ENCODE measurements at regions not wholly inside any gene's neighbourhood (a gene's known extent, or its start where the extent isn't known, plus 50 kb on each side); places are given as distances from the start of the nearest gene placed in this dataset.

- CTCF ChIA-PET: no interaction called here
- Mint-ChIP-seq H3K4me3 (no peak overlapping the region), H3K27ac (no peak overlapping the region), H3K9me3 (ENCODE audit: low read depth) (peaks cover 2% of the 10 kb centered on the region), H3K36me3 (no peaks in the 10 kb centered on the region), H3K27me3 (no peaks in the 10 kb centered on the region), H3K4me1 (no peaks in the 10 kb centered on the region)
- no peak for DNase-seq
- no peak for ATAC-seq
Measured at GRCh38 chr16:64507240-64508024, 614.4 kb downstream of the CDH11 start.

GRCh38 chr16:64499211-64499610 lies 622.7 kb downstream of the CDH11 start:
- CTCF ChIA-PET: no interaction called here
- Mint-ChIP-seq H3K27me3 (no peaks in the 10 kb centered on the region), H3K9me3 (ENCODE audit: low read depth) (peaks cover 6% of the 10 kb centered on the region), H3K27ac (no peak overlapping the region), H3K4me1 (no peaks in the 10 kb centered on the region), H3K4me3 (no peak overlapping the region), H3K36me3 (no peaks in the 10 kb centered on the region)
- ATAC-seq (no peak), DNase-seq (no peak)

- Mint-ChIP-seq H3K36me3 (no peaks in the 10 kb centered on the region), H3K27me3 (no peaks in the 10 kb centered on the region), H3K4me1 (no peaks in the 10 kb centered on the region), H3K9me3 (ENCODE audit: low read depth) (peaks cover 5% of the 10 kb centered on the region), H3K4me3 (no peak overlapping the region), H3K27ac (no peak overlapping the region)
- CTCF ChIA-PET: no interaction called here
- DNase-seq (no peak), ATAC-seq (no peak)
Measured at GRCh38 chr16:64498363-64498762, 623.5 kb downstream of the CDH11 start.

GRCh38 chr16:64493709-64494108 lies 628.2 kb downstream of the CDH11 start:
- DNase-seq: no peak
- no peak for ATAC-seq
- CTCF ChIA-PET: no interaction called here
- Mint-ChIP-seq H3K27me3 (no peaks in the 10 kb centered on the region), H3K9me3 (ENCODE audit: low read depth) (peaks cover 21% of the 10 kb centered on the region), H3K36me3 (no peaks in the 10 kb centered on the region), H3K4me1 (no peaks in the 10 kb centered on the region), H3K27ac (no peak overlapping the region), H3K4me3 (no peak overlapping the region)

GRCh38 chr16:64489449-64489848 lies 632.4 kb downstream of the CDH11 start:
- Mint-ChIP-seq H3K27ac (no peak overlapping the region), H3K36me3 (no peaks in the 10 kb centered on the region), H3K4me1 (no peaks in the 10 kb centered on the region), H3K4me3 (no peak overlapping the region), H3K9me3 (ENCODE audit: low read depth) (peaks cover 24% of the 10 kb centered on the region), H3K27me3 (no peaks in the 10 kb centered on the region)
- CTCF ChIA-PET: no interaction called here
- DNase-seq: no peak
- no peak for ATAC-seq

- CTCF ChIA-PET: no interaction called here
Measured at GRCh38 chr16:64486561-64486960, 635.3 kb downstream of the CDH11 start.

GRCh38 chr16:64481497-64481896 lies 640.4 kb downstream of the CDH11 start:
- DNase-seq (no peak), ATAC-seq (no peak)
- CTCF ChIA-PET: no interaction called here
- Mint-ChIP-seq H3K36me3 (no peaks in the 10 kb centered on the region), H3K9me3 (ENCODE audit: low read depth) (peaks cover 9% of the 10 kb centered on the region), H3K27ac (no peak overlapping the region), H3K27me3 (no peaks in the 10 kb centered on the region), H3K4me1 (no peaks in the 10 kb centered on the region), H3K4me3 (no peak overlapping the region)

More at GRCh38 chr16:64486561-64486960, 635.3 kb downstream of the CDH11 start:
- Mint-ChIP-seq H3K36me3 (no peaks in the 10 kb centered on the region), H3K4me3 (no peak overlapping the region), H3K27me3 (no peaks in the 10 kb centered on the region), H3K27ac (no peak overlapping the region), H3K9me3 (ENCODE audit: low read depth) (peaks cover 21% of the 10 kb centered on the region), H3K4me1 (no peaks in the 10 kb centered on the region)
- DNase-seq: no peak
- no peak for ATAC-seq

- Mint-ChIP-seq H3K4me3 (no peak overlapping the region), H3K9me3 (ENCODE audit: low read depth) (peaks cover 16% of the 10 kb centered on the region), H3K27ac (no peak overlapping the region), H3K4me1 (no peaks in the 10 kb centered on the region), H3K36me3 (no peaks in the 10 kb centered on the region), H3K27me3 (no peaks in the 10 kb centered on the region)
- no peak for ATAC-seq
- CTCF ChIA-PET: no interaction called here
- DNase-seq: no peak
Measured at GRCh38 chr16:64478252-64478906, 643.5 kb downstream of the CDH11 start.

GRCh38 chr16:64475627-64476351 lies 646.1 kb downstream of the CDH11 start:
- H3K36me3 Mint-ChIP-seq: no peaks in the 10 kb centered on the region
- CTCF ChIA-PET: no interaction called here
- ATAC-seq (no peak), DNase-seq (no peak)
- H3K27ac Mint-ChIP-seq: no peak overlapping the region
- H3K4me1 Mint-ChIP-seq: no peaks in the 10 kb centered on the region
- no peak overlapping the region for H3K4me3 Mint-ChIP-seq
- H3K27me3 Mint-ChIP-seq: no peaks in the 10 kb centered on the region
- H3K9me3 Mint-ChIP-seq (ENCODE audit: low read depth): peaks cover 16% of the 10 kb centered on the region

GRCh38 chr16:64470916-64471315 lies 650.9 kb downstream of the CDH11 start:
- no peak overlapping the region for H3K27ac Mint-ChIP-seq
- no peak for DNase-seq
- no peaks in the 10 kb centered on the region for H3K4me1 Mint-ChIP-seq
- no peaks in the 10 kb centered on the region for H3K36me3 Mint-ChIP-seq
- CTCF ChIA-PET: no interaction called here
- no peak overlapping the region for H3K4me3 Mint-ChIP-seq
- H3K27me3 Mint-ChIP-seq: no peaks in the 10 kb centered on the region
- ATAC-seq: no peak
- H3K9me3 Mint-ChIP-seq (ENCODE audit: low read depth): peaks cover 16% of the 10 kb centered on the region

GRCh38 chr16:64469906-64470702 lies 651.8 kb downstream of the CDH11 start:
- DNase-seq (no peak), ATAC-seq (no peak)
- CTCF ChIA-PET: no interaction called here
- H3K9me3 Mint-ChIP-seq (ENCODE audit: low read depth): peaks cover 15% of the 10 kb centered on the region
- H3K27me3 Mint-ChIP-seq: no peaks in the 10 kb centered on the region
- no peaks in the 10 kb centered on the region for H3K4me1 Mint-ChIP-seq
- H3K36me3 Mint-ChIP-seq: no peaks in the 10 kb centered on the region
- no peak overlapping the region for H3K4me3 Mint-ChIP-seq
- no peak overlapping the region for H3K27ac Mint-ChIP-seq

- Mint-ChIP-seq H3K4me3 (no peak overlapping the region), H3K27ac (no peak overlapping the region), H3K9me3 (ENCODE audit: low read depth) (peaks cover 16% of the 10 kb centered on the region), H3K27me3 (no peaks in the 10 kb centered on the region), H3K36me3 (no peaks in the 10 kb centered on the region), H3K4me1 (no peaks in the 10 kb centered on the region)
- DNase-seq (no peak), ATAC-seq (no peak)
- CTCF ChIA-PET: no interaction called here
Measured at GRCh38 chr16:64469351-64469750, 652.5 kb downstream of the CDH11 start.

GRCh38 chr16:64468515-64469090 lies 653.3 kb downstream of the CDH11 start:
- no peaks in the 10 kb centered on the region for H3K27me3 Mint-ChIP-seq
- no peaks in the 10 kb centered on the region for H3K4me1 Mint-ChIP-seq
- no peak overlapping the region for H3K27ac Mint-ChIP-seq
- no peak for ATAC-seq
- peaks cover 15% of the 10 kb centered on the region for H3K9me3 Mint-ChIP-seq (ENCODE audit: low read depth)
- H3K4me3 Mint-ChIP-seq: no peak overlapping the region
- no peak for DNase-seq
- CTCF ChIA-PET: no interaction called here
- no peaks in the 10 kb centered on the region for H3K36me3 Mint-ChIP-seq
